RPMI7951 (cell line): ENCODE measurements at regions not wholly inside any gene's neighbourhood (a gene's known extent, or its start where the extent isn't known, plus 50 kb on each side); places are given as distances from the start of the nearest gene placed in this dataset.
A peak's percentile ranks its signal among the peaks of the same experiment; 100 is the strongest.

ENCODE experiments used
- DNase-seq: peaks from one replicate; pipeline ENCODE4 v3.0.0-alpha.2; 2012; ENCODE audit warnings: low read depth

DNA sequence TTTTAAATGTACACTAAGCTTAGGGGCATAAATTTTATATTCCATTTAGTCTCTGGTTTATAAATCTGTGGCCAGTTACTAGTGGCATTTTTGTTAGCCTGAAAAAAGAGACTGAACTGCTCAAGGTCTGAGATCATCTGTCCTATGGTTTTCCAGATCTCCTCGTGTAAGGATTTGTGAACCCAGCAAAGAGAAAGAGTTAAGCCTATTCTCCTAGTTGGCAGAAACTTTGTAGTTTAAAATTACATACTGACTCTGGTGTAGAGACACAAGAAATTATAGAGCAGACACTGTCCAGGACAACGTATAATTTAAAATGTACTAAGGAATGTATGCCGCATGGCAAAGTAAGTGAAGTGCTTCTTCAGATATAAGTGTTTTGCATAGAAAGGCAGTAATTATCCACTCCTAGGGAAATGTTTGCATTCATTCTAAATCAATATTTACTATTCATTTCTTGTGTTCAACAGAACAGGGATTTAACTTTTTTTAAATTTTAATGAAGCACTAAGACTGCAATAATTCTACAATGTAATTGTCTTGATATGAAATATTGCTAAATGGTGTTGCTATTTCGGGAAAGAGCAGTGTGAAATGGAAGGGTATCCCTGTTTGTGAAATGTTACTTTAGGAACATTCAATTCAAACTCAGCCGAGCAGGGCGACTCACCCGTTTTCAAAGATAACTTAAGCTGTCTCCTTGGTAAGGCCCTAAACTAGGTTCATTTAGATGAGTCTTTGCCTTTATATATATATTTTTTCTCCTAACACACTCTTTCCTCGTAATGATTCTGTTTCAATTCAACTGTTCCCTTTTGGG is 508.4 kb upstream of the ZEB2 start:
- DNase-seq = peak; percentile 57

- peak; percentile 85 for DNase-seq
Measured at GRCh38 chr2:145026456-145027455, 506.8 kb upstream of the ZEB2 start.

GRCh38 chr2:145025382-145025781 is 505.5 kb upstream of the ZEB2 start:
- DNase-seq = peak; percentile 56

- DNase-seq = no peak
Measured at GRCh38 chr2:145023334-145023934, 503.5 kb upstream of the ZEB2 start.

- DNase-seq = peak; percentile 94
Measured at GRCh38 chr2:145022666-145023333, 502.9 kb upstream of the ZEB2 start.

DNA sequence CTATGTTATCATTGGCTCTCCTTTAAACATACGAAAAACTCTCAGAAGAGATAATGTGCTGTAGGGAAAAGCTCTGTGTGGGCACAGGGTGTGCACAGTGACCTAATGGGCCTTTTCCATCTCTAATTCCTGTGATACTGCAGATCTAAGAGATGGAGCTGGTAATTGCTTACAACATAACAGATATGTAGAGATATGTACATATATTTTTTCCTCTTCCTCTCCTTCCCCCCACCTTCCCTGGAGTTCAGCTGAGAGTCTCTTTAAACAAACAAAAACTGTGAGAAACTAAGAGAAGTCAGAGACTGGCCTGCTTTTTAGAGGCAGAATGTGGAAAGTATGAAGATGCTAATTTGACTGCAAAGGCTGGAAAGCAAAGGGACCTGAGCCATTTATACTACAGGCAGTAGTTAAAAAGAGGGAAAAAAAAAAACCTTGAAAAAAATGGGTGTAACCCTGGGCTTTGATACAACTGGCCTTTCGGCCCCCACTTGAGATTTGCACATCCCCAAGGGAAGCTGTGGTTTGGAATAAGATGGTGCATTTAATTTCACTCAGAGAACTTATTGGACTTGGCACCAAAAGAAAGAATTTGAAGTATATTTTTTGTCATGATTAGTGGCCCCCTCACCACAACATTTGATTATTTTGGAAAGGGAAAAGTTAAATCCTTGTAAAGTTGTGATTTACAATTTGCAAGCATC is 502.2 kb upstream of the ZEB2 start:
- peak; percentile 74 for DNase-seq

- DNase-seq = no peak
Measured at GRCh38 chr2:145020694-145021093, 500.8 kb upstream of the ZEB2 start.

DNA sequence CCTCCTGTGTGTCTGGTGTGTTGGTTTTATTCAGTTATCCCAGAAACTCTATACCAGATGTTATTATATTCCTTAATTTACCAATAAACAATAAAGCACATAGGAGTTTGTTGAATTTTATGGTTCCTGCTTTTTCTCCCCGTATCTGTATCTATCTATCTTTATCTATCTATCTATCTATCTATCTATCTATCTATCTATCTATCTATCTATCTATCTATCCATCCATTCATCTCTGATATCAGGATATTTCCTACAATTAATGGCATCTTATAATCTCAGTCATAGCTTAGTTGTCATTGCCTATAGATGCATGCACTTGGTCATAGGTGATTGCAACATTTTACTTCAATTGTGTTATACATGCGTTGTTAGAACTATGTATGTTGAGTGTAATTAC is 500.2 kb upstream of the ZEB2 start:
- DNase-seq = no peak

DNA sequence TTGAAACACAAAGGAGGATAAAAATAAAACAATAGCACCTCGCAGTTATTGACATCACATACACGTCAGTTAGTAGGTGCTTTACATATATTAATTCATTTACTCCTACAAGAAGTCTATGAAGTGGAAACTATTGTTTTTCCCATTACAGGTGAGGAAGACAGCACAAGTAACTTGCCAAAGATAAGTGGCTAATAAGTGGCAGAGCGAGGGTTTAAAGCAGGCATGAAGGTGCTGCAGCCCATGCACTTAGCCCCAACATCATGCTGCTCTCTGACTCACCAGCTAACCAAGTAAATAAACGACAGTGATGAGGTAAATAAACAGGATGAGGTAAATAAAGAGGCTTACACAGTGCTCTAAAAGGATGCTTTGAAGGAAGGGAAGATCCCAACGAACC is 498.6 kb upstream of the ZEB2 start:
- no peak for DNase-seq

DNA sequence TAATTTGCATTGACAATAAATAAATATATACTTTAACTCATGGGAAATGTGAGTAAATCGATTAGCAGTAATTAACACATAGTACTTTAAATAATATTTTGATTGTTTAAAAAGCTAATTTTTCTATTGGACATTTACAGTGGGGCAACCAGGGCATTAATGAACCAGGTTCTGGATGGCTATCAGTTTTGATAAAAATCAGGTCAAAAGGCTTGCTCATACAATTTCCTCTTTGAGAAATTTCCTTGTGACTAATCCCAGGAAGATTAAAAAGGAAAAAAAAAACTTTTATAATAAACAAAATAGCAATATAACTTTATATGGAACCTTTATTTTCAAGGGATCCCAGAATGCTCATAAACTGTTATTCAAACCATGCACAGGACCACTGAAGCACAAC is 497.2 kb upstream of the ZEB2 start:
- no peak for DNase-seq

GRCh38 chr2:145016711-145017110 is 496.8 kb upstream of the ZEB2 start:
- no peak for DNase-seq

- no peak for DNase-seq
Measured at GRCh38 chr2:145015561-145015960, 495.6 kb upstream of the ZEB2 start.

- DNase-seq = no peak
Measured at GRCh38 chr2:145012806-145013205, 492.9 kb upstream of the ZEB2 start.

DNA sequence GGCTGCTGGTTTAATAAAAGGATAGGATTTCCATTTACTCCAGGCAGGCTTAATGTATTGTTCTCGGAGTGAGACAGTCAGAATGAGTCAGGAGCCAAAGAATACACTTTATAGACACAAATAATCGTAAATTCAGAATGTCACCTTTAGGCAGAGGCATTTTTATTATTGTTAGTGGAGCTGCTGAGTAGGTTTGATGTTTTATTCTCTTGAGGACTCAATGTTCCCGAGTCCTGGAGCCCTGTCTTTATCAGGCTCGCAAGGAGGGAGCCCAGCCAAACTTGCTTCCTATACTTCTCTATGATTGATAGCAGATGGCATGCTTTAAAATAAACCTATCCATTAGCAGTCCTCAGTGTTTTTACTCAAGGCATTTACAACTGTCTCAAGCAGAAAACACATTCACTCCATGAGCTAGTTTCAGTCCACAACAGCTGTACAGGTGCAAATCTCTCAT is 492.3 kb upstream of the ZEB2 start:
- peak; percentile 43 for DNase-seq

DNA sequence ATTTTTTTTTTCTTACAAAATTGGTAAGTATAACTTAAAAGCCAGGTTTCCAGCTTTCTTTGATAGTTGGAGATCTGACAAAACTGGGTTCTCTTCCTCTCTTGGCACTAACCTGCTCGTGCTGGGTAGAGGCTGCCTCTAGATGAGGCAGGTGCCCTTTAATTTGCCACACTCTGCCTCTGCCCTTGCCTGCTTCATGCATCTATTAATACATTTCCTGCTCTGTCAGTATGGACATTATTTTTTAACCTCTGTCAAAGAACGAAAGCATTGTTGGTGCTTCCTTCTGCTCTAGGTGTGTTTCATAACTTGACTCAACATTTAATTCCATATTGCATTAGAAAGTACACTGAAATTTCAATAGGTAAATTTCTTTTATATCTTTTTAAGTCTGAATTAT is 490.7 kb upstream of the ZEB2 start:
- DNase-seq = no peak

GRCh38 chr2:145007960-145008263 is 488.0 kb upstream of the ZEB2 start:
- DNase-seq = no peak

DNA sequence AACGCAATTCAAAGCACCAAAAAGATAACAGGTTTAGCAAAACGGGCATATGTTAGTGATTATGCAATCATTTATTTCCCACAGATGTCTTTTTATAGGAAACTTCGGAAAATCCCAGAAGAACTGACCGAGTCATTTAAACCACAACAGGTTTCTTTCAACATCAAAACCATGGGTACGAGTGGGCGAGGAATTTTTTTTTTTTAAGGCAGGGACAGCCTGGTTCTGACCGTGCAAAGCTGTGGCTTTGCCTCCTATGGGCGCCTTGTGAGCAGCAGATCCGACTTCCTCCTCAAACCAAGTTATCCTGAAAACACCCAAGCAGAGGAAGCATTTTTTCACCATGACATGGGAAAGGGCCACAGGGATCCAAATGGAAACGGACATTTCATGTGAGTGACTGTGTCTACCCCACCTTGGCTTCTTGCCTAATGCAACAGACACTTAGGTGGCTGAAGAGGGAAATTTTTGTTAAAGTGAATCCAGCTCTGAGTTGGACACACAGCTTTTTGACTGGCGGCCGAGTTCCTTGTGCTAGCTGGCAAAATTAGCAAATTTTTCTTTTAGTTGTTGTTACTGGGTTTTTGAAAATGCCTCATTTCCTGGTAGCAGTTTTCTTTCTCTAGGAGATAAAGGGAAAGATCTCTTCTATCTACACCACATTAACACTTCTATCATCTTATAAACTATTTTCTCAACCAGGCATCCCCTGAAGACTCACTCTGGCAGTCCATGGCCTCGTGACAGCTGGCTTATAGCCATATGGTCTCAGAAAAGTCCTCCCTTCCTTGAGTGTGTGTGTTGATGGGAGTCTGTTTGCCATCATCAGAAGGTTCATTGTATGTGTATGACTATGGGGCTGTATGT is 487.4 kb upstream of the ZEB2 start:
- peak; percentile 100 for DNase-seq

GRCh38 chr2:145002624-145003023 is 482.7 kb upstream of the ZEB2 start:
- DNase-seq = no peak

- peak; percentile 22 for DNase-seq
Measured at GRCh38 chr2:145000376-145000775, 480.5 kb upstream of the ZEB2 start.

- peak; percentile 14 for DNase-seq
Measured at GRCh38 chr2:144999936-145000335, 480.0 kb upstream of the ZEB2 start.
